WTC11 (cell line): ENCODE measurements at regions not wholly inside any gene's neighbourhood (a gene's known extent, or its start where the extent isn't known, plus 50 kb on each side); places are given as distances from the start of the nearest gene placed in this dataset.
"Not testable (repeated sequence)": the region's sequence is repeated elsewhere in the genome, so short reads cannot be mapped to it uniquely, and the experiment has no call there.

ENCODE experiments used
- ATAC-seq: fragments of 200-7000 bp; cut with Tn5 transposase; 2 replicates; pipeline ENCODE4 v1.10.0; 2021; ENCODE audit warnings: mild to moderate bottlenecking, moderate library complexity
- CTCF ChIA-PET: fragments of 300-600 bp; sonication (Branson Sonifier 250); formaldehyde crosslinking; loops from one replicate; lab custom pipeline; 2021; ENCODE audit warnings: antibody characterized with exemption; lab: Charles Lee
- POLR2A ChIA-PET: fragments of 350-600 bp; sonication (Branson Sonifier 250); formaldehyde crosslinking; loops from one replicate; lab custom pipeline; 2021; ENCODE audit warnings: antibody characterized with exemption; lab: Charles Lee
- DNase-seq: peaks from one replicate; pipeline ENCODE4 v3.0.0; 2021; ENCODE audit warnings: low spot score
- H3K27ac Mint-ChIP-seq: 2 replicates; pipeline ENCODE4 v1.8.0; 2021; ENCODE audit warnings: mixed read lengths
- H3K27me3 Mint-ChIP-seq: 2 replicates; pipeline ENCODE4 v1.8.0; 2021; ENCODE audit warnings: low read depth, mild to moderate bottlenecking, moderate library complexity, mixed read lengths
- H3K36me3 Mint-ChIP-seq: 2 replicates; pipeline ENCODE4 v1.8.0; 2021; ENCODE audit warnings: mixed read lengths
- H3K4me1 Mint-ChIP-seq: 2 replicates; pipeline ENCODE4 v1.8.0; 2022; ENCODE audit warnings: mixed read lengths
- H3K4me3 Mint-ChIP-seq: 2 replicates; pipeline ENCODE4 v1.8.0; 2021; ENCODE audit warnings: mild to moderate bottlenecking, moderate library complexity, mixed read lengths
- H3K9me3 Mint-ChIP-seq: 2 replicates; pipeline ENCODE4 v1.8.0; 2021; ENCODE audit warnings: mixed read lengths
- AR ChIP-seq: fragments of 250-450 bp; sonication (Bioruptor Pico); IDR thresholded peaks from 2 replicates; pipeline ENCODE4 v1.9.0; 2021; ENCODE audit warnings: mild to moderate bottlenecking
- ATF1 ChIP-seq: sonication (generic); formaldehyde crosslinking; IDR thresholded peaks from 2 replicates; pipeline ENCODE4 v1.8.1; 2023; ENCODE audit warnings: mild to moderate bottlenecking, moderate library complexity, missing genetic modification reagents
- ATF3 ChIP-seq: sonication (generic); formaldehyde crosslinking; conservative IDR thresholded peaks from 2 replicates; pipeline ENCODE4 v1.8.1; 2022; ENCODE audit warnings: mild to moderate bottlenecking, missing genetic modification reagents
- CREB1 ChIP-seq: sonication (generic); formaldehyde crosslinking; IDR thresholded peaks from 2 replicates; pipeline ENCODE4 v1.8.0; 2023; ENCODE audit warnings: mild to moderate bottlenecking, missing genetic modification reagents
- E2F1 ChIP-seq: sonication (generic); formaldehyde crosslinking; IDR thresholded peaks from 2 replicates; pipeline ENCODE4 v1.8.0; 2022; ENCODE audit warnings: mild to moderate bottlenecking, missing genetic modification reagents
- ELF4 ChIP-seq: sonication (generic); formaldehyde crosslinking; IDR thresholded peaks from 2 replicates; pipeline ENCODE4 v1.8.1; 2022; ENCODE audit warnings: low read depth, mild to moderate bottlenecking, moderate library complexity, missing genetic modification reagents
- GABPB1 ChIP-seq: sonication (generic); formaldehyde crosslinking; IDR thresholded peaks from 2 replicates; pipeline ENCODE4 v1.8.1; 2023; ENCODE audit warnings: mild to moderate bottlenecking, missing genetic modification reagents
- JUN ChIP-seq: sonication (generic); formaldehyde crosslinking; IDR thresholded peaks from 2 replicates; pipeline ENCODE4 v1.8.0; 2023; ENCODE audit warnings: mild to moderate bottlenecking, missing genetic modification reagents
- NFYB ChIP-seq: sonication (generic); formaldehyde crosslinking; conservative IDR thresholded peaks from 2 replicates; pipeline ENCODE4 v1.8.0; 2022; ENCODE audit warnings: low read depth, missing genetic modification reagents
- NR2C2 ChIP-seq: sonication (generic); formaldehyde crosslinking; IDR thresholded peaks from 2 replicates; pipeline ENCODE4 v1.8.0; 2022; ENCODE audit warnings: mild to moderate bottlenecking, missing genetic modification reagents
- OVOL2 ChIP-seq: fragments of 250-450 bp; sonication (Bioruptor Pico); IDR thresholded peaks from 2 replicates; pipeline ENCODE4 v1.9.0; 2021; ENCODE audit warnings: mild to moderate bottlenecking, borderline replicate concordance
- SMAD3 ChIP-seq: sonication (generic); formaldehyde crosslinking; IDR thresholded peaks from 2 replicates; pipeline ENCODE4 v1.8.0; 2022; ENCODE audit warnings: missing genetic modification reagents, mild to moderate bottlenecking, borderline replicate concordance
- TCF7 ChIP-seq: sonication (generic); formaldehyde crosslinking; IDR thresholded peaks from 2 replicates; pipeline ENCODE4 v1.8.0; 2022; ENCODE audit warnings: mild to moderate bottlenecking, low read depth, missing genetic modification reagents, moderate library complexity
- TEAD4 ChIP-seq: sonication (generic); formaldehyde crosslinking; IDR thresholded peaks from 2 replicates; pipeline ENCODE4 v1.8.0; 2022; ENCODE audit warnings: mild to moderate bottlenecking, missing genetic modification reagents
- TP53 ChIP-seq: sonication (generic); formaldehyde crosslinking; IDR thresholded peaks from 2 replicates; pipeline ENCODE4 v1.8.1; 2023; ENCODE audit warnings: mild to moderate bottlenecking, missing genetic modification reagents
- ZBTB21 ChIP-seq: sonication (generic); formaldehyde crosslinking; IDR thresholded peaks from 2 replicates; pipeline ENCODE4 v1.8.1; 2023; ENCODE audit warnings: mild to moderate bottlenecking, missing genetic modification reagents, borderline replicate concordance
- ZNF219 ChIP-seq: sonication (generic); formaldehyde crosslinking; IDR thresholded peaks from 2 replicates; pipeline ENCODE4 v1.8.0; 2023; ENCODE audit warnings: missing genetic modification reagents, mild to moderate bottlenecking, borderline replicate concordance
- ZNF232 ChIP-seq: sonication (generic); formaldehyde crosslinking; IDR thresholded peaks from 2 replicates; pipeline ENCODE4 v1.8.0; 2022; ENCODE audit warnings: mild to moderate bottlenecking, missing genetic modification reagents
- ZNF281 ChIP-seq: sonication (generic); formaldehyde crosslinking; IDR thresholded peaks from 2 replicates; pipeline ENCODE4 v1.8.0; 2023; ENCODE audit warnings: mild to moderate bottlenecking, missing genetic modification reagents
- ZNF317 ChIP-seq: sonication (generic); formaldehyde crosslinking; IDR thresholded peaks from 2 replicates; pipeline ENCODE4 v1.8.1; 2023; ENCODE audit warnings: low read depth, mild to moderate bottlenecking, moderate library complexity, missing genetic modification reagents, borderline replicate concordance
- ZNF416 ChIP-seq: fragments of 250-450 bp; sonication (Bioruptor Pico); IDR thresholded peaks from 2 replicates; pipeline ENCODE4 v1.9.0; 2021; ENCODE audit warnings: mild to moderate bottlenecking, inconsistent platforms
- ZNF423 ChIP-seq: fragments of 250-450 bp; sonication (Bioruptor Pico); IDR thresholded peaks from 2 replicates; pipeline ENCODE4 v2.1.2; 2022; ENCODE audit warnings: mild to moderate bottlenecking, moderate library complexity

GRCh38 chr2:48048476-48049171 is 142.3 kb upstream of the FBXO11 start (continued):
- no peak for TF ChIP-seq NR2C2
- no peak for TF ChIP-seq GABPB1
- no peak for TF ChIP-seq NFYB (CRISPR knock-in tag)
- no peak for TF ChIP-seq TEAD4
- TF ChIP-seq ZNF281 (CRISPR knock-in tag) = no peak
- TF ChIP-seq ZNF416 (CRISPR knock-in tag) = no peak
- TF ChIP-seq TP53 = no peak
- TF ChIP-seq ATF1 (CRISPR knock-in tag) = no peak

GRCh38 chr2:48049371-48049770 is 143.1 kb upstream of the FBXO11 start:
- no peak for TF ChIP-seq OVOL2
- peaks cover 12% of the 10 kb centered on the region for H3K9me3 Mint-ChIP-seq
- ChIA-PET POLR2A (interaction anchor here (0.5 to 0.7 kb wide), 2 partner anchors 16 to 150 kb away, joined by 3 to 4 read pairs; no protein-coding TSS in a partner anchor), CTCF (interaction anchor here (1.2 kb wide), 1 partner anchor 58 kb away, joined by 3 read pairs; no protein-coding TSS in a partner anchor)
- peaks cover 9% of the 10 kb centered on the region for H3K36me3 Mint-ChIP-seq
- H3K27ac Mint-ChIP-seq = peak overlapping the region; percentile 59
- ATAC-seq = no peak
- no peaks in the 10 kb centered on the region for H3K27me3 Mint-ChIP-seq
- H3K4me3 Mint-ChIP-seq = peak overlapping the region; percentile 22; the same call in 1 of the 2 replicates
- DNase-seq = no peak
- H3K4me1 Mint-ChIP-seq = peaks cover 34% of the 10 kb centered on the region

GRCh38 chr2:48050711-48051110 is 144.4 kb upstream of the FBXO11 start:
- POLR2A ChIA-PET = interaction anchor here (0.6 kb wide), 1 partner anchor 151 kb away, joined by 4 read pairs; no protein-coding TSS in a partner anchor
- Mint-ChIP-seq H3K4me3 (no peak overlapping the region), H3K27me3 (no peaks in the 10 kb centered on the region), H3K4me1 (peaks cover 34% of the 10 kb centered on the region), H3K27ac (no peak overlapping the region), H3K36me3 (peaks cover 9% of the 10 kb centered on the region), H3K9me3 (peaks cover 12% of the 10 kb centered on the region)
- DNase-seq (no peak), ATAC-seq (no peak)
- no peak for TF ChIP-seq ATF3
- no peak for TF ChIP-seq ZNF423 (CRISPR knock-in tag)
- no peak for TF ChIP-seq ZNF317 (CRISPR knock-in tag)
- no peak for TF ChIP-seq NFYB (CRISPR knock-in tag)
- no peak for TF ChIP-seq TCF7 (CRISPR knock-in tag)
- no peak for TF ChIP-seq ZNF232 (CRISPR knock-in tag)
- TF ChIP-seq E2F1 (CRISPR knock-in tag) = no peak
- CTCF ChIA-PET = no interaction called here

- no peaks in the 10 kb centered on the region for H3K27me3 Mint-ChIP-seq
- TF ChIP-seq SMAD3 (CRISPR knock-in tag) (no peak), ELF4 (CRISPR knock-in tag) (no peak), CREB1 (no peak), NR2C2 (no peak), ZNF219 (CRISPR knock-in tag) (no peak), ATF3 (no peak), JUN (CRISPR knock-in tag) (no peak), TEAD4 (no peak), ZBTB21 (no peak), ZNF317 (CRISPR knock-in tag) (no peak), AR (CRISPR knock-in tag) (no peak)
- TF ChIP-seq, all 79 proteins: peak for 0
- DNase-seq (no peak), ATAC-seq (no peak)
- Mint-ChIP-seq H3K4me1 (no peaks in the 10 kb centered on the region), H3K27ac (no peak overlapping the region), H3K4me3 (no peak overlapping the region), H3K36me3 (peaks cover 6% of the 10 kb centered on the region; the same call in 1 of the 2 replicates), H3K9me3 (peaks cover 22% of the 10 kb centered on the region)
- ChIA-PET POLR2A (no interaction called here), CTCF (interaction anchor here (0.6 to 0.9 kb wide), 2 partner anchors 43 to 483 kb away, joined by 3 read pairs; no protein-coding TSS in a partner anchor)
Measured at GRCh38 chr2:48059975-48060374, 153.7 kb upstream of the FBXO11 start.

- DNase-seq, H3K27me3 Mint-ChIP-seq, POLR2A ChIA-PET, H3K36me3 Mint-ChIP-seq, H3K4me1 Mint-ChIP-seq, H3K4me3 Mint-ChIP-seq, ATAC-seq, H3K27ac Mint-ChIP-seq, CTCF ChIA-PET: not testable (repeated sequence)
- H3K9me3 Mint-ChIP-seq = peaks cover 18% of the 10 kb centered on the region
Measured at GRCh38 chr2:48061656-48062055, 155.4 kb upstream of the FBXO11 start.
